A673 (cell line): ENCODE measurements at regions not wholly inside any gene's neighbourhood (a gene's known extent, or its start where the extent isn't known, plus 50 kb on each side); places are given as distances from the start of the nearest gene placed in this dataset.

Experiments used
- CTCF ChIP-seq: fragments of 300-800, 200-600 bp; sonication (generic); conservative IDR thresholded peaks from 2 replicates; pipeline ENCODE4 v1.5.1; 2017; ENCODE audit warnings: low read depth, mild to moderate bottlenecking, antibody characterized with exemption, low read length, moderate library complexity, mixed read lengths
- EZH2 ChIP-seq: fragments of 200-600 bp; sonication (generic); IDR thresholded peaks from 2 replicates; pipeline ENCODE4 v1.6.1; 2017; ENCODE audit warnings: borderline replicate concordance, low read depth, mild to moderate bottlenecking, mixed read lengths, antibody characterized with exemption, low read length; ENCODE audit not compliant: poor library complexity, severe bottlenecking

GRCh38 chr1:208985231-208985630, 598.3 kb upstream of the CAMK1G start:
- no peak for TF ChIP-seq CTCF
- no peak for TF ChIP-seq EZH2
